ENCODE measurements at regions not wholly inside any gene's neighbourhood (a gene's known extent, or its start where the extent isn't known, plus 50 kb on each side); places are given as distances from the start of the nearest gene placed in this dataset.

DNA sequence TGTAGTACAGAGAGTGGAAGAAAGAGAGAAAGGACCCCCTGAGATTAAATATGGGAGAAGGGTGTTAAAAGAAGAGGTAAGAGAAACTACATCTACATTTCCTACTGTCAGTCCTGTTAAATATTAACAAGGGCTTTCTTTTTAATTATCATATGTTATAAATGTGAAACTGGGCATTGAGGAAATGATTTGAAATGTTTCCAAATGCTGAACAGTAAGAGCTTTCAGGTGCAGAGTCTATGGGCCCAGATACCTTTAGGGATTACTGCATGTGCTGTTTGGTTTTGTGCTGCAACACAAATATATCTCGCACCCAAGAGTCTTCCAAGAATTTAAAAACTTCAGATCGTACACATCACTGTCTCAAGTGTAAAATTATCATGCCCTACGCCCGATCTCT is 176.3 kb downstream of the RBM26 start:
- in situ Hi-C loops (cut with HindIII; ENCODE audit: extremely low pct_ligation_motif_present, low pct_unique_long_range_greater_than_20kb) (no loop called here), intact Hi-C loops (cut with micrococcal nuclease; ENCODE audit: unreplicated experiment) (no loop called here)
- ATAC-seq = no peak
- CTCF ChIA-PET (ENCODE audit: low intra/inter-chr PET ratio, low total read pairs) = no interaction called here
- POLR2A ChIA-PET = no interaction called here
- Histone ChIP-seq H3K4me2 (ENCODE audit: low read depth, low read length) (no peak overlapping the region), H3K79me2 (ENCODE audit: insufficient read depth, low read length) (no peaks in the 10 kb centered on the region), H3K27ac (ENCODE audit: extremely low read length, insufficient read depth, low read length) (no peak overlapping the region), H3K36me3 (replicated peaks in 1 of 2; ENCODE audit: control insufficient read depth in 1 of 2, insufficient read depth in 2 of 2, low read length in 2 of 2) (no peaks in the 10 kb centered on the region), H3K4me1 (ENCODE audit: insufficient read depth, low read length) (no peaks in the 10 kb centered on the region), H4K20me1 (ENCODE audit: insufficient read depth, low read length) (no peaks in the 10 kb centered on the region), H3K9me3 (ENCODE audit: low read length) (no peaks in the 10 kb centered on the region), H3K9ac (ENCODE audit: insufficient read depth, low read depth, low read length) (no peak overlapping the region), H3K27me3 (ENCODE audit: control insufficient read depth in 1 of 2, insufficient read depth in 2 of 2, low read length in 2 of 2) (0 out of 5 replicates have a peak, but pooled peaks cover 0 to 2% of the 10 kb centered on the region in 2 experiments), H3K4me3 (replicated peaks in 1 of 3; ENCODE audit: insufficient read depth in 1 of 3, low read depth in 2 of 3, low read length in 3 of 3) (no peak overlapping the region), H2AFZ (ENCODE audit: low read length) (no peak overlapping the region)
- TF ChIP-seq, protein P1, sequence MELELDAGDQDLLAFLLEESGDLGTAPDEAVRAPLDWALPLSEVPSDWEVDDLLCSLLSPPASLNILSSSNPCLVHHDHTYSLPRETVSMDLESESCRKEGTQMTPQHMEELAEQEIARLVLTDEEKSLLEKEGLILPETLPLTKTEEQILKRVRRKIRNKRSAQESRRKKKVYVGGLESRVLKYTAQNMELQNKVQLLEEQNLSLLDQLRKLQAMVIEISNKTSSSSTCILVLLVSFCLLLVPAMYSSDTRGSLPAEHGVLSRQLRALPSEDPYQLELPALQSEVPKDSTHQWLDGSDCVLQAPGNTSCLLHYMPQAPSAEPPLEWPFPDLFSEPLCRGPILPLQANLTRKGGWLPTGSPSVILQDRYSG (CRISPR knock-in tag; IDR thresholded peaks at IDR 0.05) = no peak
- TF ChIP-seq GATAD1 (CRISPR knock-in tag; IDR thresholded peaks at IDR 0.05) = no peak
- TF ChIP-seq RAD21 (CRISPR knock-in tag; IDR thresholded peaks at IDR 0.05) = no peak
- TF ChIP-seq, protein P2, sequence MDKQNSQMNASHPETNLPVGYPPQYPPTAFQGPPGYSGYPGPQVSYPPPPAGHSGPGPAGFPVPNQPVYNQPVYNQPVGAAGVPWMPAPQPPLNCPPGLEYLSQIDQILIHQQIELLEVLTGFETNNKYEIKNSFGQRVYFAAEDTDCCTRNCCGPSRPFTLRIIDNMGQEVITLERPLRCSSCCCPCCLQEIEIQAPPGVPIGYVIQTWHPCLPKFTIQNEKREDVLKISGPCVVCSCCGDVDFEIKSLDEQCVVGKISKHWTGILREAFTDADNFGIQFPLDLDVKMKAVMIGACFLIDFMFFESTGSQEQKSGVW (CRISPR knock-in tag; IDR thresholded peaks at IDR 0.05; ENCODE audit: borderline replicate concordance) = no peak
- no peak for TF ChIP-seq DMAP1 (CRISPR knock-in tag; IDR thresholded peaks at IDR 0.05)
- TF ChIP-seq TCF7 (IDR thresholded peaks at IDR 0.05; ENCODE audit: low read depth) = no peak
- TF ChIP-seq, protein P3, sequence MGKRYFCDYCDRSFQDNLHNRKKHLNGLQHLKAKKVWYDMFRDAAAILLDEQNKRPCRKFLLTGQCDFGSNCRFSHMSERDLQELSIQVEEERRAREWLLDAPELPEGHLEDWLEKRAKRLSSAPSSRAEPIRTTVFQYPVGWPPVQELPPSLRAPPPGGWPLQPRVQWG (CRISPR knock-in tag; IDR thresholded peaks at IDR 0.05; ENCODE audit: borderline replicate concordance, low read depth) = no peak
- no peak for TF ChIP-seq NFYB (CRISPR knock-in tag; IDR thresholded peaks at IDR 0.05)
- TF ChIP-seq, protein P4, sequence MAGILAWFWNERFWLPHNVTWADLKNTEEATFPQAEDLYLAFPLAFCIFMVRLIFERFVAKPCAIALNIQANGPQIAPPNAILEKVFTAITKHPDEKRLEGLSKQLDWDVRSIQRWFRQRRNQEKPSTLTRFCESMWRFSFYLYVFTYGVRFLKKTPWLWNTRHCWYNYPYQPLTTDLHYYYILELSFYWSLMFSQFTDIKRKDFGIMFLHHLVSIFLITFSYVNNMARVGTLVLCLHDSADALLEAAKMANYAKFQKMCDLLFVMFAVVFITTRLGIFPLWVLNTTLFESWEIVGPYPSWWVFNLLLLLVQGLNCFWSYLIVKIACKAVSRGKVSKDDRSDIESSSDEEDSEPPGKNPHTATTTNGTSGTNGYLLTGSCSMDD (CRISPR knock-in tag; IDR thresholded peaks at IDR 0.05) = no peak
- no peak for TF ChIP-seq ZNF660 (CRISPR knock-in tag; IDR thresholded peaks at IDR 0.05; ENCODE audit: borderline replicate concordance, low read depth)
- TF ChIP-seq ZNF20 (CRISPR knock-in tag; IDR thresholded peaks at IDR 0.05) = no peak
- TF ChIP-seq, protein P5, sequence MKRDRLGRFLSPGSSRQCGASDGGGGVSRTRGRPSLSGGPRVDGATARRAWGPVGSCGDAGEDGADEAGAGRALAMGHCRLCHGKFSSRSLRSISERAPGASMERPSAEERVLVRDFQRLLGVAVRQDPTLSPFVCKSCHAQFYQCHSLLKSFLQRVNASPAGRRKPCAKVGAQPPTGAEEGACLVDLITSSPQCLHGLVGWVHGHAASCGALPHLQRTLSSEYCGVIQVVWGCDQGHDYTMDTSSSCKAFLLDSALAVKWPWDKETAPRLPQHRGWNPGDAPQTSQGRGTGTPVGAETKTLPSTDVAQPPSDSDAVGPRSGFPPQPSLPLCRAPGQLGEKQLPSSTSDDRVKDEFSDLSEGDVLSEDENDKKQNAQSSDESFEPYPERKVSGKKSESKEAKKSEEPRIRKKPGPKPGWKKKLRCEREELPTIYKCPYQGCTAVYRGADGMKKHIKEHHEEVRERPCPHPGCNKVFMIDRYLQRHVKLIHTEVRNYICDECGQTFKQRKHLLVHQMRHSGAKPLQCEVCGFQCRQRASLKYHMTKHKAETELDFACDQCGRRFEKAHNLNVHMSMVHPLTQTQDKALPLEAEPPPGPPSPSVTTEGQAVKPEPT (CRISPR knock-in tag; IDR thresholded peaks at IDR 0.05; ENCODE audit: low read depth) = no peak
- TF ChIP-seq CBX1 (IDR thresholded peaks at IDR 0.05; ENCODE audit: low read depth) = no peak
- TF ChIP-seq NPAS2 (CRISPR knock-in tag; IDR thresholded peaks at IDR 0.05; ENCODE audit: borderline replicate concordance) = no peak
- no peak for TF ChIP-seq ETV6 (CRISPR knock-in tag; conservative IDR thresholded peaks at IDR 0.05)
- TF ChIP-seq, protein P6, sequence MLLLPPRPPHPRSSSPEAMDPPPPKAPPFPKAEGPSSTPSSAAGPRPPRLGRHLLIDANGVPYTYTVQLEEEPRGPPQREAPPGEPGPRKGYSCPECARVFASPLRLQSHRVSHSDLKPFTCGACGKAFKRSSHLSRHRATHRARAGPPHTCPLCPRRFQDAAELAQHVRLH (CRISPR knock-in tag; IDR thresholded peaks at IDR 0.05; ENCODE audit: borderline replicate concordance, low read depth) = no peak
- TF ChIP-seq ZNF282 (IDR thresholded peaks at IDR 0.05; ENCODE audit: partially characterized antibody) = no peak
- TF ChIP-seq, protein P7, sequence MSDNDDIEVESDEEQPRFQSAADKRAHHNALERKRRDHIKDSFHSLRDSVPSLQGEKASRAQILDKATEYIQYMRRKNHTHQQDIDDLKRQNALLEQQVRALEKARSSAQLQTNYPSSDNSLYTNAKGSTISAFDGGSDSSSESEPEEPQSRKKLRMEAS (IDR thresholded peaks at IDR 0.05) = no peak
- TF ChIP-seq, protein P8, sequence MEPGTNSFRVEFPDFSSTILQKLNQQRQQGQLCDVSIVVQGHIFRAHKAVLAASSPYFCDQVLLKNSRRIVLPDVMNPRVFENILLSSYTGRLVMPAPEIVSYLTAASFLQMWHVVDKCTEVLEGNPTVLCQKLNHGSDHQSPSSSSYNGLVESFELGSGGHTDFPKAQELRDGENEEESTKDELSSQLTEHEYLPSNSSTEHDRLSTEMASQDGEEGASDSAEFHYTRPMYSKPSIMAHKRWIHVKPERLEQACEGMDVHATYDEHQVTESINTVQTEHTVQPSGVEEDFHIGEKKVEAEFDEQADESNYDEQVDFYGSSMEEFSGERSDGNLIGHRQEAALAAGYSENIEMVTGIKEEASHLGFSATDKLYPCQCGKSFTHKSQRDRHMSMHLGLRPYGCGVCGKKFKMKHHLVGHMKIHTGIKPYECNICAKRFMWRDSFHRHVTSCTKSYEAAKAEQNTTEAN (CRISPR knock-in tag; conservative IDR thresholded peaks at IDR 0.05) = no peak
- no TSS peak for BruUV-seq (replicated peaks)
- 20% methylated on average over 4 of the region's 4 CpGs for WGBS (ENCODE audit: low lambda C conversion rate)
- no peak for DNase-seq (ENCODE audit: low spot score)
- no peak for FAIRE-seq
